ENCODE measurements at regions not wholly inside any gene's neighbourhood (a gene's known extent, or its start where the extent isn't known, plus 50 kb on each side); places are given as distances from the start of the nearest gene placed in this dataset.

DNA sequence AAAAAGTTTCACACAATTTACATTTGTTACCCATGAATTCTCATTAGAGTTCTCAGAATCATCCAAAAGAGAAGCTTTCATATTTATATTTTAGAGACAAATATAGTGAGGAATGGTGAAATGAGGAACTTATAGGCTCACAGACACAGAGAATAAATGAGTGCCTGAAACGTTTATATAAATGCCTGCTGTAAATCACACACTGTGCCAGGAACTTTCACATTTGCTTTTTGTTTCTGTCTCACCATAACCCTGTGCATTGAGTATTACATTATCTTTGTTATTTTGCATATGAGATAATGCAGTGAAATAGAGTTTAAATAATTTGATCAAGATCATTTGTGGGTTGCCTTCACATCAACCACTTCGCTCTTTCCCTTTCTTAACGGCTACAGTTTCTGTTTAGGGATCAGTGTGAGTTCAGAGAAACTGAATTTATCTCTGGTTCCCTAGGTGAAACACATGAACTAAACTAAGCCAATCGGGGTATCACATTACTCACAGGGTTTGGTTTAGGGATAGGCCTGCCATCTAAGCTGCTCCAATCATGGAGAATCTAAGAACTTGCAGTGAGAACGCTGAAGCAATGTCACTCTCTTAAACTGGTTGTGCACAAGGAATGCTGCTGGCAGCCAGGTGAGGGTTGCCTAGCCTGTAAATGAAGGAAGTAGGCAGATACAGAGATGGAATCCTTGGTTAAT lies 1339.2 kb upstream of the TENM4 start:
- TF ChIP-seq CTCF (IDR thresholded peaks at IDR 0.05) (no peak), POLR2A (IDR thresholded peaks at IDR 0.05) (no peak)
